CD4-positive, CD25-positive, alpha-beta regulatory T cell (primary cell): ENCODE measurements at regions not wholly inside any gene's neighbourhood (a gene's known extent, or its start where the extent isn't known, plus 50 kb on each side); places are given as distances from the start of the nearest gene placed in this dataset.

Source experiments
- ATAC-seq, 2 donors: fragments of 150-1000 bp; cut with Tn5 transposase; one replicate each; pipeline ENCODE4 v1.10.0; 2021; ENCODE audit warnings: low read depth in 2 of 2, moderate number of reproducible peaks in 2 of 2, moderate library complexity in 1 of 2
- DNase-seq, 3 donors: peaks; one replicate each; pipeline versions ENCODE4 v3.0.0 to v3.0.0-alpha.2; 2012 to 2022; ENCODE audit warnings: mixed read lengths in 1 of 3
- H3K27ac ChIP-seq: one replicate; pipeline ENCODE4 v1.7.0; 2013; ENCODE audit warnings: mild to moderate bottlenecking, low read length; ENCODE audit not compliant: insufficient read depth, poor library complexity, severe bottlenecking
- H3K27me3 ChIP-seq: one replicate; pipeline ENCODE4 v1.7.0; 2013; ENCODE audit warnings: low read length; ENCODE audit not compliant: control insufficient read depth, insufficient read depth
- H3K36me3 ChIP-seq: one replicate; pipeline ENCODE4 v1.7.0; 2013; ENCODE audit warnings: mild to moderate bottlenecking, low read length, moderate library complexity; ENCODE audit not compliant: control insufficient read depth, insufficient read depth
- H3K4me1 ChIP-seq: 2 replicates; pipeline ENCODE4 v1.7.0; 2013; ENCODE audit warnings: mild to moderate bottlenecking, low read length; ENCODE audit not compliant: insufficient read depth, control insufficient read depth, poor library complexity, severe bottlenecking
- H3K4me3 ChIP-seq: one replicate; pipeline ENCODE4 v1.7.0; 2013; ENCODE audit warnings: low read depth, mild to moderate bottlenecking, low read length, moderate library complexity
- H3K9me3 ChIP-seq, 2 experiments: 1 replicate in 1 of 2; 2 replicates in 1 of 2; pipeline ENCODE4 v1.7.0; 2013; ENCODE audit warnings: low read length in 2 of 2, mild to moderate bottlenecking in 1 of 2, moderate library complexity in 1 of 2; ENCODE audit not compliant: control insufficient read depth in 2 of 2
- H3K27ac Mint-ChIP-seq, 3 donors: one replicate each; pipeline ENCODE4 v1.8.0; 2020 to 2022; ENCODE audit warnings: mild to moderate bottlenecking in 3 of 3, mixed read lengths in 3 of 3, moderate library complexity in 2 of 3
- H3K27me3 Mint-ChIP-seq: one replicate; pipeline ENCODE4 v1.8.0; 2022; ENCODE audit warnings: mild to moderate bottlenecking, mixed read lengths
- H3K36me3 Mint-ChIP-seq: one replicate; pipeline ENCODE4 v1.8.0; 2020; ENCODE audit warnings: mixed read lengths
- H3K4me1 Mint-ChIP-seq, 4 donors: one replicate each; pipeline ENCODE4 v1.8.0; 2020 to 2022; ENCODE audit warnings: mixed read lengths in 4 of 4, mild to moderate bottlenecking in 1 of 4
- H3K4me3 Mint-ChIP-seq, 4 donors: one replicate each; pipeline ENCODE4 v1.8.0; 2020 to 2022; ENCODE audit warnings: mild to moderate bottlenecking in 4 of 4, mixed read lengths in 4 of 4, moderate library complexity in 3 of 4
- H3K9me3 Mint-ChIP-seq, 7 donors: one replicate each; pipeline ENCODE4 v1.8.0; 2020 to 2022; ENCODE audit warnings: mixed read lengths in 7 of 7, mild to moderate bottlenecking in 3 of 7, moderate library complexity in 2 of 7

- Mint-ChIP-seq H3K27me3 (peaks cover 10% of the 10 kb centered on the region), H3K4me3 (peak overlapping the region; percentile 7 to 75 (median 46)), H3K9me3 (no peaks in the 10 kb centered on the region), H3K27ac (peak overlapping the region; percentile 28 to 85 (median 79)), H3K4me1 (peaks cover 5 to 24% (median 19%) of the 10 kb centered on the region in 4 donors), H3K36me3 (no peaks in the 10 kb centered on the region)
- DNase-seq = peak in 2 of 3 donors; percentile 56 to 88
- Histone ChIP-seq H3K4me1 (peaks cover 14% of the 10 kb centered on the region), H3K9me3 (no peaks in the 10 kb centered on the region), H3K36me3 (no peaks in the 10 kb centered on the region), H3K27me3 (no peaks in the 10 kb centered on the region), H3K27ac (no peak overlapping the region), H3K4me3 (peak overlapping the region; percentile 0)
- peak; percentile 94 to 96 for ATAC-seq
These were observed 54.7 kb upstream of the IFFO2 start for GRCh38 chr1:19010995-19011844.

GRCh38 chr1:19010503-19010902, 54.0 kb upstream of the IFFO2 start:
- peaks cover 14% of the 10 kb centered on the region for H3K4me1 ChIP-seq
- ATAC-seq (no peak), DNase-seq (no peak)
- peaks cover 17% of the 10 kb centered on the region for H3K27me3 Mint-ChIP-seq
- peaks cover 5 to 27% (median 19%) of the 10 kb centered on the region in 4 donors for H3K4me1 Mint-ChIP-seq
- peak overlapping the region; percentile 0 for H3K4me3 ChIP-seq
- H3K36me3 Mint-ChIP-seq = no peaks in the 10 kb centered on the region
- no peak overlapping the region for H3K27ac ChIP-seq
- H3K9me3 Mint-ChIP-seq = no peaks in the 10 kb centered on the region
- H3K9me3 ChIP-seq = no peaks in the 10 kb centered on the region
- H3K27me3 ChIP-seq = no peaks in the 10 kb centered on the region
- H3K27ac Mint-ChIP-seq = peak overlapping the region; percentile 28 to 85 (median 79)
- peak overlapping the region; percentile 7 to 75 (median 70) for H3K4me3 Mint-ChIP-seq
- no peaks in the 10 kb centered on the region for H3K36me3 ChIP-seq

- ATAC-seq (no peak), DNase-seq (no peak)
- Histone ChIP-seq H3K36me3 (no peaks in the 10 kb centered on the region), H3K9me3 (no peaks in the 10 kb centered on the region), H3K4me3 (no peak overlapping the region), H3K27ac (no peak overlapping the region), H3K27me3 (no peaks in the 10 kb centered on the region), H3K4me1 (peaks cover 14% of the 10 kb centered on the region)
- H3K27me3 Mint-ChIP-seq = peaks cover 20% of the 10 kb centered on the region
- no peaks in the 10 kb centered on the region for H3K36me3 Mint-ChIP-seq
- peaks cover 5 to 27% (median 19%) of the 10 kb centered on the region in 4 donors for H3K4me1 Mint-ChIP-seq
- peak overlapping the region in 1 of 4 donors; percentile 75 for H3K4me3 Mint-ChIP-seq
- H3K27ac Mint-ChIP-seq = peak overlapping the region in 2 of 3 donors; percentile 79 to 85
- H3K9me3 Mint-ChIP-seq = peaks cover 0 to 2% (median 0%) of the 10 kb centered on the region in 7 donors
These were observed 53.4 kb upstream of the IFFO2 start for GRCh38 chr1:19009882-19010321.

- Histone ChIP-seq H3K27ac (no peak overlapping the region), H3K4me1 (peaks cover 14% of the 10 kb centered on the region), H3K36me3 (no peaks in the 10 kb centered on the region), H3K4me3 (no peak overlapping the region), H3K27me3 (no peaks in the 10 kb centered on the region), H3K9me3 (no peaks in the 10 kb centered on the region)
- Mint-ChIP-seq H3K9me3 (peaks cover 0 to 2% (median 0%) of the 10 kb centered on the region in 7 donors), H3K27me3 (peaks cover 20% of the 10 kb centered on the region), H3K36me3 (no peaks in the 10 kb centered on the region), H3K27ac (no peak overlapping the region), H3K4me3 (no peak overlapping the region), H3K4me1 (peaks cover 5 to 27% (median 19%) of the 10 kb centered on the region in 4 donors)
- no peak for DNase-seq
- no peak for ATAC-seq
These were observed 52.8 kb upstream of the IFFO2 start for GRCh38 chr1:19009126-19009881.

- no peaks in the 10 kb centered on the region for H3K36me3 Mint-ChIP-seq
- H3K27me3 ChIP-seq = peaks cover 6% of the 10 kb centered on the region
- ATAC-seq (no peak), DNase-seq (no peak)
- peaks cover 0 to 6% of the 10 kb centered on the region in 2 experiments for H3K9me3 ChIP-seq
- peaks cover 5 to 27% (median 19%) of the 10 kb centered on the region in 4 donors for H3K4me1 Mint-ChIP-seq
- H3K4me1 ChIP-seq = peaks cover 14% of the 10 kb centered on the region
- H3K27me3 Mint-ChIP-seq = peaks cover 30% of the 10 kb centered on the region
- no peak overlapping the region for H3K4me3 ChIP-seq
- H3K36me3 ChIP-seq = no peaks in the 10 kb centered on the region
- H3K27ac ChIP-seq = no peak overlapping the region
- H3K4me3 Mint-ChIP-seq = no peak overlapping the region
- peak overlapping the region in 1 of 3 donors; percentile 20 for H3K27ac Mint-ChIP-seq
- H3K9me3 Mint-ChIP-seq = peaks cover 0 to 6% (median 2%) of the 10 kb centered on the region in 7 donors
These were observed 51.3 kb upstream of the IFFO2 start for GRCh38 chr1:19007491-19008441.

- no peak overlapping the region for H3K27ac Mint-ChIP-seq
- H3K9me3 Mint-ChIP-seq = peaks cover 0 to 11% (median 6%) of the 10 kb centered on the region in 7 donors
- H3K36me3 ChIP-seq = no peaks in the 10 kb centered on the region
- H3K27ac ChIP-seq = no peak overlapping the region
- no peak overlapping the region for H3K4me3 ChIP-seq
- DNase-seq (no peak), ATAC-seq (no peak)
- H3K27me3 Mint-ChIP-seq = peaks cover 32% of the 10 kb centered on the region
- no peak overlapping the region for H3K4me3 Mint-ChIP-seq
- H3K36me3 Mint-ChIP-seq = no peaks in the 10 kb centered on the region
- H3K27me3 ChIP-seq = peaks cover 6% of the 10 kb centered on the region
- H3K4me1 Mint-ChIP-seq = peaks cover 5 to 24% (median 17%) of the 10 kb centered on the region in 4 donors
- H3K9me3 ChIP-seq = peaks cover 3 to 12% of the 10 kb centered on the region in 2 experiments
- H3K4me1 ChIP-seq = peaks cover 14% of the 10 kb centered on the region
These were observed 50.4 kb upstream of the IFFO2 start for GRCh38 chr1:19006837-19007271.
